ENCODE measurements at regions not wholly inside any gene's neighbourhood (a gene's known extent, or its start where the extent isn't known, plus 50 kb on each side); places are given as distances from the start of the nearest gene placed in this dataset.

GRCh38 chr5:115439042-115439441 is 105.5 kb downstream of the FEM1C start:
- peaks cover 10 to 11% of the 10 kb centered on the region in 2 donors for H3K9me3 ChIP-seq
- H3K4me3 ChIP-seq, result no peak overlapping the region
- in situ Hi-C loops (cut with MboI; ENCODE audit: low pct_ligation_motif_present in 1 of 4, low pct_unique_long_range_greater_than_20kb in 1 of 4, low sequenced_read_pairs in 3 of 4), result no loop called here
- TF ChIP-seq POLR2A (IDR thresholded peaks at IDR 0.05) (no peak), POLR2AphosphoS5 (IDR thresholded peaks at IDR 0.05) (no peak), EP300 (IDR thresholded peaks at IDR 0.05; ENCODE audit: low read depth) (no peak)
- TF ChIP-seq, protein P1, sequence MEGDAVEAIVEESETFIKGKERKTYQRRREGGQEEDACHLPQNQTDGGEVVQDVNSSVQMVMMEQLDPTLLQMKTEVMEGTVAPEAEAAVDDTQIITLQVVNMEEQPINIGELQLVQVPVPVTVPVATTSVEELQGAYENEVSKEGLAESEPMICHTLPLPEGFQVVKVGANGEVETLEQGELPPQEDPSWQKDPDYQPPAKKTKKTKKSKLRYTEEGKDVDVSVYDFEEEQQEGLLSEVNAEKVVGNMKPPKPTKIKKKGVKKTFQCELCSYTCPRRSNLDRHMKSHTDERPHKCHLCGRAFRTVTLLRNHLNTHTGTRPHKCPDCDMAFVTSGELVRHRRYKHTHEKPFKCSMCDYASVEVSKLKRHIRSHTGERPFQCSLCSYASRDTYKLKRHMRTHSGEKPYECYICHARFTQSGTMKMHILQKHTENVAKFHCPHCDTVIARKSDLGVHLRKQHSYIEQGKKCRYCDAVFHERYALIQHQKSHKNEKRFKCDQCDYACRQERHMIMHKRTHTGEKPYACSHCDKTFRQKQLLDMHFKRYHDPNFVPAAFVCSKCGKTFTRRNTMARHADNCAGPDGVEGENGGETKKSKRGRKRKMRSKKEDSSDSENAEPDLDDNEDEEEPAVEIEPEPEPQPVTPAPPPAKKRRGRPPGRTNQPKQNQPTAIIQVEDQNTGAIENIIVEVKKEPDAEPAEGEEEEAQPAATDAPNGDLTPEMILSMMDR (IDR thresholded peaks at IDR 0.05), result no peak
- intact Hi-C loops (cut with DNase I; ENCODE audit: low total_unique reads), result loop anchor here (5.0 kb wide), 1 partner anchor 1272 kb away; no protein-coding TSS in a partner anchor
- H3K27me3 ChIP-seq, result no peaks in the 10 kb centered on the region
- WGBS, 2 donors (ENCODE audit: low coverage in 1 of 2), result 73 to 75% methylated on average over 2 of the region's 2 CpGs
- H3K36me3 ChIP-seq, result no peaks in the 10 kb centered on the region
- no peaks in the 10 kb centered on the region for H3K4me1 ChIP-seq
- no peak overlapping the region for H3K27ac ChIP-seq
- no peak for DNase-seq

GRCh38 chr5:115435778-115436712 is 108.5 kb downstream of the FEM1C start:
- intact Hi-C loops (cut with DNase I; ENCODE audit: low total_unique reads) (loop anchor here (5.0 kb wide), 1 partner anchor 1269 kb away; no protein-coding TSS in a partner anchor), in situ Hi-C loops (cut with MboI; ENCODE audit: low pct_ligation_motif_present in 1 of 4, low pct_unique_long_range_greater_than_20kb in 1 of 4, low sequenced_read_pairs in 3 of 4) (no loop called here)
- no peaks in the 10 kb centered on the region for H3K27me3 ChIP-seq
- H3K4me3 ChIP-seq, result no peak overlapping the region
- TF ChIP-seq POLR2AphosphoS5 (IDR thresholded peaks at IDR 0.05) (no peak), POLR2A (IDR thresholded peaks at IDR 0.05) (no peak), EP300 (IDR thresholded peaks at IDR 0.05; ENCODE audit: low read depth) (no peak)
- TF ChIP-seq, protein P1 (IDR thresholded peaks at IDR 0.05), result no peak
- no peak for DNase-seq
- 69 to 76% methylated on average over 3 of the region's 3 CpGs for WGBS, 2 donors (ENCODE audit: low coverage in 1 of 2)
- H3K4me1 ChIP-seq, result no peaks in the 10 kb centered on the region
- peaks cover 10 to 11% of the 10 kb centered on the region in 2 donors for H3K9me3 ChIP-seq
- no peaks in the 10 kb centered on the region for H3K36me3 ChIP-seq
- H3K27ac ChIP-seq, result no peak overlapping the region

DNA sequence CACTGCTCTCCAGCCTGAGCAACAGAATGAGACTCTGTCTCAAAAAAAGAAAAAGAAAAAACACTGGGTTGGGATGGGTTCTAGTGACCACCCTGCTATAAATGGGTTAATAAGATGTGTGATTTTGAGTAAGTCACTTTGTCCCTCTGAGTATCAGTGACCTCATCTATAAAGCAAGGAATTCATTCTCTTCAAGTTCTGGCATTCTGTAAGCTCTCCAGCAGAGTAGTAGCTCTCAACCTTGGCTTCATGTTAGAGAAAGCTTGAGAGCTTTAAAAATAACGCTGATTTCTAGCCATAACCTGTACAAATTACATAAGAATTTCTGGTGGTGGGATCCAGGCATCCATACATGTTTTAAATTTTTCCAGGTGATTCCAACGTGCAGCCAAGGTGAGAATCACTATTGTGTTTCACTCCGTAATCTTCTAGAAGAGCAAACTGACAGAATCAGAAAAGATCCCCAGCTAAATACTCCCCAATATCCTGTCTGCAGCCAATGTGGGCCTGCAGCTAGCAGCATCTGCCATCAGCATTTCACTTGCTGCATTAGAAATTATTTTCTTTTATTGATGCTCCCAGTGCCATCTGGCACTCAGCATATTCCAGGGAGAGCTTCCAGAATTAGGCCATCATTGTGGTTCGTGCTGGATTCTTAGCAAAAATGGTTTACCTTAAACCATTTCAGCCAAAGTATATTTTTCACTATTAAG is 109.4 kb downstream of the FEM1C start:
- Histone ChIP-seq H3K4me3 (no peak overlapping the region), H3K36me3 (no peaks in the 10 kb centered on the region), H3K4me1 (no peaks in the 10 kb centered on the region), H3K9me3 (peaks cover 8% of the 10 kb centered on the region in 2 donors), H3K27ac (no peak overlapping the region), H3K27me3 (no peaks in the 10 kb centered on the region)
- TF ChIP-seq POLR2A (IDR thresholded peaks at IDR 0.05) (no peak), EP300 (IDR thresholded peaks at IDR 0.05; ENCODE audit: low read depth) (no peak), POLR2AphosphoS5 (IDR thresholded peaks at IDR 0.05) (no peak)
- TF ChIP-seq, protein P1 (IDR thresholded peaks at IDR 0.05), result no peak
- no peak for DNase-seq
- in situ Hi-C loops (cut with MboI; ENCODE audit: low pct_ligation_motif_present in 1 of 4, low pct_unique_long_range_greater_than_20kb in 1 of 4, low sequenced_read_pairs in 3 of 4) (no loop called here), intact Hi-C loops (cut with DNase I; ENCODE audit: low total_unique reads) (loop anchor here (5.0 kb wide), 1 partner anchor 1268 kb away; no protein-coding TSS in a partner anchor)
- WGBS, 2 donors (ENCODE audit: low coverage in 1 of 2), result 80 to 83% methylated on average over 3 to 4 of the region's 4 CpGs

- no peaks in the 10 kb centered on the region for H3K27me3 ChIP-seq
- DNase-seq, result no peak
- intact Hi-C loops (cut with DNase I; ENCODE audit: low total_unique reads), result no loop called here
- no peaks in the 10 kb centered on the region for H3K9me3 ChIP-seq
- in situ Hi-C loops (cut with MboI; ENCODE audit: low pct_ligation_motif_present in 1 of 4, low pct_unique_long_range_greater_than_20kb in 1 of 4, low sequenced_read_pairs in 3 of 4), result no loop called here
- H3K4me1 ChIP-seq, result peaks cover 0 to 6% (median 2%) of the 10 kb centered on the region in 4 donors
- H3K4me3 ChIP-seq, result no peak overlapping the region
- TF ChIP-seq, protein P1 (IDR thresholded peaks at IDR 0.05), result no peak
- TF ChIP-seq POLR2A (IDR thresholded peaks at IDR 0.05), result no peak
- no peak for TF ChIP-seq EP300 (IDR thresholded peaks at IDR 0.05; ENCODE audit: low read depth)
- no peak for TF ChIP-seq POLR2AphosphoS5 (IDR thresholded peaks at IDR 0.05)
- H3K36me3 ChIP-seq, result no peaks in the 10 kb centered on the region
- H3K27ac ChIP-seq, result no peak overlapping the region
These were observed 110.7 kb downstream of the FEM1C start for GRCh38 chr5:115433918-115434317.

Data from transverse colon (tissue), 4 donors.